ELR (cell line): ENCODE measurements at regions not wholly inside any gene's neighbourhood (a gene's known extent, or its start where the extent isn't known, plus 50 kb on each side); places are given as distances from the start of the nearest gene placed in this dataset.
"Not testable (repeated sequence)": the region's sequence is repeated elsewhere in the genome, so short reads cannot be mapped to it uniquely, and the experiment has no call there.

ENCODE experiments used
- DNase-seq: peaks from one replicate; pipeline ENCODE4 v3.0.0-alpha.2; 2015; ENCODE audit warnings: low read depth

GRCh38 chr13:110809871-110810486, 96.5 kb downstream of the ING1 start:
- DNase-seq = no peak

GRCh38 chr13:110811008-110811720, 97.7 kb downstream of the ING1 start:
- no peak for DNase-seq

- no peak for DNase-seq
Observed at GRCh38 chr13:110811771-110812120, 98.2 kb downstream of the ING1 start.

GRCh38 chr13:110812121-110812868, 98.8 kb downstream of the ING1 start:
- DNase-seq = no peak

GRCh38 chr13:110812869-110813645, 99.6 kb downstream of the ING1 start:
- no peak for DNase-seq

- DNase-seq = peak; percentile 20
Observed at GRCh38 chr13:110813646-110814624, 100.4 kb downstream of the ING1 start.

- no peak for DNase-seq
Observed at GRCh38 chr13:110815471-110816204, 99.2 kb downstream of the ANKRD10 start.

- no peak for DNase-seq
Observed at GRCh38 chr13:110816500-110816899, 98.4 kb downstream of the ANKRD10 start.

GRCh38 chr13:110817143-110817542, 97.7 kb downstream of the ANKRD10 start:
- no peak for DNase-seq

- DNase-seq = no peak
Observed at GRCh38 chr13:110818747-110819146, 96.1 kb downstream of the ANKRD10 start.

GRCh38 chr13:110819203-110820014, 95.5 kb downstream of the ANKRD10 start:
- peak; percentile 66 for DNase-seq

GRCh38 chr13:110820322-110820721, 94.5 kb downstream of the ANKRD10 start:
- no peak for DNase-seq

- DNase-seq = not testable (repeated sequence)
Observed at GRCh38 chr13:110821837-110822668, 92.8 kb downstream of the ANKRD10 start.

GRCh38 chr13:110822669-110822945, 92.3 kb downstream of the ANKRD10 start:
- no peak for DNase-seq

GRCh38 chr13:110824702-110825300, 90.1 kb downstream of the ANKRD10 start:
- no peak for DNase-seq

GRCh38 chr13:110825516-110825915, 89.4 kb downstream of the ANKRD10 start:
- DNase-seq = no peak

- DNase-seq = no peak
Observed at GRCh38 chr13:110826101-110826500, 88.8 kb downstream of the ANKRD10 start.

GRCh38 chr13:110826861-110827672, 87.8 kb downstream of the ANKRD10 start:
- DNase-seq = no peak
